GM18498 (cell line): ENCODE measurements at regions not wholly inside any gene's neighbourhood (a gene's known extent, or its start where the extent isn't known, plus 50 kb on each side); places are given as distances from the start of the nearest gene placed in this dataset.

Experiments
- ATAC-seq: cut with Tn5 transposase; IDR thresholded peaks from one replicate; pipeline ENCODE4 v1.9.1; 2021; ENCODE audit warnings: mild to moderate bottlenecking, moderate library complexity; ENCODE audit not compliant: unreplicated experiment

- ATAC-seq: no peak
Observed at GRCh38 chr9:85430659-85431338, 311.0 kb downstream of the AGTPBP1 start.

- ATAC-seq: no peak
Observed at GRCh38 chr9:85428230-85428629, 313.5 kb downstream of the AGTPBP1 start.

GRCh38 chr9:85427772-85428171 lies 314.0 kb downstream of the AGTPBP1 start:
- ATAC-seq: no peak

GRCh38 chr9:85425153-85425611 lies 316.6 kb downstream of the AGTPBP1 start:
- peak; percentile 74 for ATAC-seq

GRCh38 chr9:85423422-85423821 lies 318.3 kb downstream of the AGTPBP1 start:
- no peak for ATAC-seq

GRCh38 chr9:85421641-85422040 lies 320.1 kb downstream of the AGTPBP1 start:
- no peak for ATAC-seq

- ATAC-seq: peak; percentile 58
Observed at GRCh38 chr9:85420750-85421149, 321.0 kb downstream of the AGTPBP1 start.

- ATAC-seq: no peak
Observed at GRCh38 chr9:85417674-85418073, 324.1 kb downstream of the AGTPBP1 start.

- no peak for ATAC-seq
Observed at GRCh38 chr9:85416715-85417114, 325.0 kb downstream of the AGTPBP1 start.

GRCh38 chr9:85414390-85414789 lies 327.4 kb downstream of the AGTPBP1 start:
- no peak for ATAC-seq

GRCh38 chr9:85408494-85408893 lies 333.3 kb downstream of the AGTPBP1 start:
- no peak for ATAC-seq

GRCh38 chr9:85405566-85405950 lies 336.2 kb downstream of the AGTPBP1 start:
- no peak for ATAC-seq

GRCh38 chr9:85404911-85405565 lies 336.7 kb downstream of the AGTPBP1 start:
- no peak for ATAC-seq

- no peak for ATAC-seq
Observed at GRCh38 chr9:85402551-85402950, 339.2 kb downstream of the AGTPBP1 start.

- ATAC-seq: no peak
Observed at GRCh38 chr9:85401998-85402397, 339.8 kb downstream of the AGTPBP1 start.

- ATAC-seq: no peak
Observed at GRCh38 chr9:85397005-85397404, 344.7 kb downstream of the AGTPBP1 start.

- ATAC-seq: no peak
Observed at GRCh38 chr9:85392260-85392659, 349.5 kb downstream of the AGTPBP1 start.

GRCh38 chr9:85377731-85378289 lies 363.9 kb downstream of the AGTPBP1 start:
- no peak for ATAC-seq

- no peak for ATAC-seq
Observed at GRCh38 chr9:85368781-85369180, 373.0 kb downstream of the AGTPBP1 start.

- ATAC-seq: no peak
Observed at GRCh38 chr9:85359161-85359560, 382.6 kb downstream of the AGTPBP1 start.

- ATAC-seq: no peak
Observed at GRCh38 chr9:85349046-85349445, 392.7 kb downstream of the AGTPBP1 start.

GRCh38 chr9:85347541-85347940 lies 394.2 kb downstream of the AGTPBP1 start:
- no peak for ATAC-seq
